ENCODE measurements at regions not wholly inside any gene's neighbourhood (a gene's known extent, or its start where the extent isn't known, plus 50 kb on each side); places are given as distances from the start of the nearest gene placed in this dataset.

GRCh38 chr7:156156734-156157408 lies 344.6 kb upstream of the SHH start:
- TF ChIP-seq POLR2A (IDR thresholded peaks at IDR 0.05) = no peak
- TF ChIP-seq EP300 (IDR thresholded peaks at IDR 0.05) = no peak
- no peak for TF ChIP-seq CTCF (IDR thresholded peaks at IDR 0.05)
